ENCODE measurements at regions not wholly inside any gene's neighbourhood (a gene's known extent, or its start where the extent isn't known, plus 50 kb on each side); places are given as distances from the start of the nearest gene placed in this dataset.

- no peak for DNase-seq (ENCODE audit: low read depth in 2 of 3, low spot score in 2 of 3)
These were observed 151.6 kb downstream of the C1orf94 start for GRCh38 chr1:34328281-34328799.

- no peak for DNase-seq (ENCODE audit: low read depth in 2 of 3, low spot score in 2 of 3)
These were observed 153.4 kb downstream of the C1orf94 start for GRCh38 chr1:34330061-34330460.

DNA sequence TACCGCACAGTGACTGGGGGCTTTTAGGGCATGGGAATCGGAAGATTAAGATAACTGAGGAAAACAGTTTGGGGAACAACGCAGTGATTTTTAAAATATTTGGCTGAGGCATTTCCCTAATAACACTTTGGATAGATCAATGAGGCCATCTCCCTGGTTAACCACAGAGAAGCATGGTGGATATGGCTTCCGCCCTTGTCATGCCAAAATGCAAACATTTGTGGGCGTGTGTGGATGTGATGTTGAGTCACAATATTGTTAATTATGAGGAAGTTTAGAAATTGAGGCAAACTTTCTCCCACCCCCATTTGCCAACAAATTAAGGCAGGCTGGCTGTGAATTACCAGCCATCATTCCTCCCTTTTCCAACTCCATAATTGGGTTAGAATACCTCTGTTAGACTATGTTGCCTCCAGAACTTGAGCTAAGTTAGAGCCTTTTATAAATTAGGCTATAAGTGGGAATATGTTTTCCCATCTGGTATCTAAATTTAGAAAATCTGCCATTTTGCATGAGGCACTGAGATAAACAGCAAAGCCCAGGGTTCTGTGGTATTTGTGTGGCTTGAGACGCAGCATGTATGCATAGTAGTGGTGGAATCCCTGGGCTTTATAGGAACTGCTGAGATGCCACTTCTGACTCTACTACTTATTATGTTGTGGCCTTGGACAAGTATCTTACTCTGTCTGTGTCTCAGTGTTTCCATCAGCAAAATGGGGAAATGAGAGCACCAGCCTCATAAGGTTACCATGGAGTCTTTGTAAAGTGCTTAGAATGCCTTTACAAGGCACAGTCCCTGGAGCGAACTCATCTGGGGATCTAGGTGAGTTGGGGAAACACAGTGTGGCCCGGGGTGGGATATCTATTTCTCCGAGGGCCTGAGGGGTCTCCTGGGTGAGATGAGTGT is 154.6 kb downstream of the C1orf94 start:
- DNase-seq (ENCODE audit: low read depth in 2 of 3, low spot score in 2 of 3) = no peak

DNA sequence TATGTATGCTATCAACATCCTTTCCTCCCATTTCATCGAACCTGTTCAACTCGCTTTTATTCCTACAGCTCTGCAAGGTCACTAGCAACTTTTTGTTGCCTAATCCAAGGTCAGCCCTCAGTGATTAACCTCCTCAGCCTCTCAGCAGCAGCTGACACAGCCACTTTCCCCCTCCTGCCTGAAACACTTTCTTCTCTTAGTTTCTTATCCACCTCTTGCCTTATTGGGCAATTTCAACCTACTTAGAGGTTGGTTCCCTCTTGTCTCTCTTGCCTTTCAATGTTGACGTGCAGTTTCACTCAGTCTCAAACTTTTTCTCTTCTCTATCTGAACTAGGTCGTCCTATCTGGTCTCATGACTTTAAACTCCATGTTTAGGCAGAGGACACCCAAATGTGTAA is 156.3 kb downstream of the C1orf94 start:
- DNase-seq (ENCODE audit: low read depth in 2 of 3, low spot score in 2 of 3) = no peak

GRCh38 chr1:34338871-34339270 is 162.2 kb downstream of the C1orf94 start:
- DNase-seq (ENCODE audit: low read depth in 2 of 3, low spot score in 2 of 3) = no peak

DNA sequence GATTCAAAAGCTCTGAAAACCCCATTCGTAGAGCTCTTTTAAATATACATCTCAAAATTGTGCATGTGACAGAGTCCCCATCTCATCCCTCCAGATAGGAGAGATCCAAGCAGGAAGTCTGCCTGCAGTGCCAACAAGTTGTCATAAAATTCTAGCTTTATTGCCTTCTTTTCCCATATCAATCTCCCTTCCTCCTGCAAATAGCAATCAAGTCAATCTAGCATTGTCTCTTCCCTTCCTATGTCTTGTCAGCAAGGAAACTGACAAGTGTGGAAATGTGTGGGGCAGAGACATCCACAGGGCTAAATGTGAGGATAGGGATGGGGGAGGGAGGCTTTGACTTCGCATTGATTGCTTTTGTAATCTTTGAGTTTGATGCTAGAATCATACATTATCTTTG is 165.2 kb downstream of the C1orf94 start:
- no peak for DNase-seq (ENCODE audit: low read depth in 2 of 3, low spot score in 2 of 3)

DNA sequence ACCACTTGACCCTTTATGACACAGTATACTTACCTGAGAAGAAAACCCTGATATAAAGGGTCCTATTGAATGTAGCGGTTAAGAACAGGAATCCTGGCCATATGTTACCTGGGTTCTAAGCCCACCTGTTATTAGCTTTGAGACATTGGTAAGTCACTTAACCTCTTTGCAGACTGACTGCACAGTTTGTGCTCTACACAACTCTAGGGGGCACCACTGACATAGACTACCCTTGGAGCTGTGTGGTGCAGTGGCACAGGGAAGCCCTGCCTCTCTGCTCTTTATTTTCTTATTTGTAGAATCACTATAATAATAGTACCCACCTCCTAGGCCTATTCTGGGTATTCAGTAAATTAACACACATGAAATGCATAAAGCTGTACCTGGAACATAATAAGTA is 165.6 kb downstream of the C1orf94 start:
- DNase-seq (ENCODE audit: low read depth in 2 of 3, low spot score in 2 of 3) = no peak

DNA sequence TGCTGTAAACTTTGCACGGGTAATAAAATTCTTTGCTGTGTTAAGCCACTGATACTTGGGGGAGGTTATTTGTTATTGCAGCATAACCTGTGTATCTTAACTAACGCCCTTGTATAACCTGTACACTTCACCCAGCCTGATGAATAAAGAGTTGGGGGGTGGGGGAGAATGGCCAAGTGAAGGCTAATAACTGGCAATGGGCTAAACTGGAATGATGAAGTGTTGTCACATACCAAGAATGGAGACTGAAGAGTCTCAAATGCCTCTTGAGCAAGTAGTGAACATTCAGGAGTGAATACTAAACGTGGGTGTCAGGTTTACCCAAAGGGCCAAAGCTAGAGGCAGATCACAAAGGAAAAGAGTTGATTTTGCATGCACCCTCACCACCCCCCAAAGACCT is 169.4 kb downstream of the C1orf94 start:
- DNase-seq (ENCODE audit: low read depth in 2 of 3, low spot score in 2 of 3) = no peak

- no peak for DNase-seq (ENCODE audit: low read depth in 2 of 3, low spot score in 2 of 3)
These were observed 176.7 kb downstream of the C1orf94 start for GRCh38 chr1:34353409-34353808.

- no peak for DNase-seq (ENCODE audit: low read depth in 2 of 3, low spot score in 2 of 3)
These were observed 177.7 kb downstream of the C1orf94 start for GRCh38 chr1:34354367-34354766.

DNA sequence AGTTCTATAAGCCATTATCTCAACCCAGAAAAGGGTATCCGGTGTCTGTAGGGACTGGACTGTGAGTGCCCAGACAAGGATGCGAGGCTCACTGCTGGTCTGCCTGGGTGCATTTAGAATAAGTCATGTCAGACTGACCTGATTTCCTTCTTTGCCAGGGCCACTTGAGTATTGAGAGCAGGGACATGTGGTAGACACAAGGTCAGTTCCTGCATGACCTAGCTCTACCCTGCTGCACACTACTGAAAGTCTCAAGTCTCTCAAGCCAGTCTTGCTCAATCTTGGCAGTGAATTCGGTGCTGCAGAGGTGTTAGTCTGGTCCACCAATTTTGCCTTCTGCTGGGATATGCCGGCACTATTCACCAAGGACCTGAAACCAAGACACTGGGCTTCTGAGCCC is 180.1 kb downstream of the C1orf94 start:
- no peak for DNase-seq (ENCODE audit: low read depth in 2 of 3, low spot score in 2 of 3)

GRCh38 chr1:34358636-34359035 is 181.9 kb downstream of the C1orf94 start:
- no peak for DNase-seq (ENCODE audit: low read depth in 2 of 3, low spot score in 2 of 3)

GRCh38 chr1:34359411-34359810 is 182.7 kb downstream of the C1orf94 start:
- no peak for DNase-seq (ENCODE audit: low read depth in 2 of 3, low spot score in 2 of 3)

DNA sequence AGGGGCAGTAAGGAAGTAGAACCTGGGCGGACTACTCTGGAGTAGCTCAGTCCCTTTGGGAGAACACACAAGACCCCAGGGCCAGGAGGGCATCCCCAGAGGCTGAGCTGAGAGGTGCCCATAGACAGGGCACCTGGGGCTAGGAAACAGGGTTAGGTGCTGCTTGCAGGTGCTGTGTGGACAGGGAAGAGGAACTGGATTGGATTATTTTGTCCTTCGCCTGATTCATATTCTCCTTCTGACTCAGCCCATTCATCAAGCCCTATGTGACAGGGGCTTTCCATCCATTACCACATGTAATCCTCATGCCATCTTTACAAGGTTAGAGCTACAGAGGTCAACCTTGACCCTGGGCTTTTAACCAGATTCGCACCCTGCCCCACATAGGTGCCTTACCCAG is 183.9 kb downstream of the C1orf94 start:
- no peak for DNase-seq (ENCODE audit: low read depth in 2 of 3, low spot score in 2 of 3)

- no peak for DNase-seq (ENCODE audit: low read depth in 2 of 3, low spot score in 2 of 3)
These were observed 184.4 kb downstream of the C1orf94 start for GRCh38 chr1:34361121-34361520.

GRCh38 chr1:34361781-34362357 is 185.2 kb downstream of the C1orf94 start:
- DNase-seq (ENCODE audit: low read depth in 2 of 3, low spot score in 2 of 3) = no peak

GRCh38 chr1:34362949-34363348 is 186.2 kb downstream of the C1orf94 start:
- DNase-seq (ENCODE audit: low read depth in 2 of 3, low spot score in 2 of 3) = no peak

DNA sequence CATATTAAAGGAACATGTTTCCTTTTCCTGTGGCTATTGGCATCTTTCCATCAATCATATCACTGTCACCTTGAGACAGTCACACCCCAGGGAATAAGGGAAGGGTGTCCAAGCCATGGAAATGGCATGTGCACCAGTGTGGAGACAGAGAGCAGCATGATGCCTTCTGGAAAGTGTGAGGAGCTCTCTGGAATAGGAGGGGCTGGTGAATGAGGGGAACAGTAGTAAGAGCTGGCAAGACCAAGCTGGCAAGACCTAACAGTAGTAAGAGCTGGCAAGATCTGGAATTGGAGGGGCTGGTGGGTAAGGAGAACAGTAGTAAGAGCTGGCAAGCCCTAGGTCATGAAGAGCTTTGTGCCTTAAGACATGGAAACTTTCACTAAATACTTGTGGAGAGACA is 186.7 kb downstream of the C1orf94 start:
- no peak for DNase-seq (ENCODE audit: low read depth in 2 of 3, low spot score in 2 of 3)

- DNase-seq (ENCODE audit: low read depth in 2 of 3, low spot score in 2 of 3) = no peak
These were observed 187.2 kb downstream of the C1orf94 start for GRCh38 chr1:34363915-34364314.

- no peak for DNase-seq (ENCODE audit: low read depth in 2 of 3, low spot score in 2 of 3)
These were observed 187.7 kb downstream of the C1orf94 start for GRCh38 chr1:34364376-34364775.

- DNase-seq (ENCODE audit: low read depth in 2 of 3, low spot score in 2 of 3) = no peak
These were observed 188.6 kb downstream of the C1orf94 start for GRCh38 chr1:34365295-34365694.

DNA sequence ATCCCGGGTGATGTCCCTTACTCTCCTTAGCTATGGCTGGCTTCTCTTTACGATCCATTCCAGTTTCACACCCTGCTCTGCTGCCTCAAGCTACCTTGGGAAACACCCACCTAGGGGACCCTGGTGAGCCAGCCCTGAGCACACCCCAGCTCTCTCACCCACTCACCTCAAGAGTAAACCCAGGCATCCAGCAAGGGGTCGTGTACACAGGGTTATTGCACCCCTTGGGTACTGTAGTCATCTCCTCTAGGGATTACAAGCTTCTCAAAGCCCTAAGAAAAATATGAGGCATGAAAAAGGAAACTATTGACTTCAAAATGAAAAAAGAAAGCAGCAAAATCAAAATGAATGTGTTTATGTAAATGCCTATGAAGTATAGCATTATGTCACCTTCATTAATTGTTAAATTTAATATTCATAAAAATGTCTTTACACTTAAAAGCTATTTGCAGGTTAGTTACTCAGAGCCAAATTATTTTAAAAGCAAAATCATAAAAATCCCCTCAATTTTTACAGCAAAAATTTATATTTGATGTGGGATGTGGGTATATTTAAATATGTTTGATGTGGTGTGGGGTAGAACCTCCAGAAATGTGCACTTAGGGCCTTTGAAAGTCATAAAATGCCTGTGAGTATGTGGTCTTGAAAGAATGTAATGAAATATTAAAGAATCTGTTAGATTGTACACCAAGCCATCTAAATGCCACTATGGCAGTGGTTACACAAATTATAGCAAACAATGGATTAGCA is 190.3 kb downstream of the C1orf94 start:
- DNase-seq (ENCODE audit: low read depth in 2 of 3, low spot score in 2 of 3) = no peak
